ENCODE measurements at regions not wholly inside any gene's neighbourhood (a gene's known extent, or its start where the extent isn't known, plus 50 kb on each side); places are given as distances from the start of the nearest gene placed in this dataset.

DNA sequence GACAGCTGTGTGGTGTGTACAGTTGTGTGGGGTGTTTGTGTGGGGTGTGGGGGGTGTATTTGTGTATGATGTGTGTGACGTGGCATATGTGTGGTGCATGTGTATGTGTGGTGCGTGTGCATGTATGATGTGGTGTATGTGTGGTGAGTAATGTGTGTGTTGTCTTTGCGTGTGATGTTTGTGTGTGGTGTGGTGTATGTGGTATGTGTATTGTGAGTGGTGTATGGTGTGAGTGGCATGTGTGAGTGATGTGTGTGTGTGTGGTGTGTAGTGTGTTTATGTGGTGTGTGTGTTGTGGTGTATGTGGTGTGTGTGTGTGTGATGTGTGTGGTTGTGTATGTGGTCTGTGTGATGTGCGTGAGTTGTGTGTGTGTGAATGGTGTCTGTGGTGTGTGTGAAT, 191.1 kb downstream of the MELK start:
- no peak for DNase-seq (ENCODE audit: extremely low read depth in 1 of 2, low read depth in 1 of 2)

- DNase-seq (ENCODE audit: extremely low read depth in 1 of 2, low read depth in 1 of 2): no peak
These were observed 191.8 kb downstream of the MELK start for GRCh38 chr9:36764364-36765076.

GRCh38 chr9:36765077-36765390, 192.3 kb downstream of the MELK start:
- DNase-seq (ENCODE audit: extremely low read depth in 1 of 2, low read depth in 1 of 2): no peak

GRCh38 chr9:36765468-36766341, 193.0 kb downstream of the MELK start:
- peak; percentile 75 to 88 for DNase-seq (ENCODE audit: extremely low read depth in 1 of 2, low read depth in 1 of 2)

GRCh38 chr9:36768677-36769076, 196.0 kb downstream of the MELK start:
- no peak for DNase-seq (ENCODE audit: extremely low read depth in 1 of 2, low read depth in 1 of 2)

DNA sequence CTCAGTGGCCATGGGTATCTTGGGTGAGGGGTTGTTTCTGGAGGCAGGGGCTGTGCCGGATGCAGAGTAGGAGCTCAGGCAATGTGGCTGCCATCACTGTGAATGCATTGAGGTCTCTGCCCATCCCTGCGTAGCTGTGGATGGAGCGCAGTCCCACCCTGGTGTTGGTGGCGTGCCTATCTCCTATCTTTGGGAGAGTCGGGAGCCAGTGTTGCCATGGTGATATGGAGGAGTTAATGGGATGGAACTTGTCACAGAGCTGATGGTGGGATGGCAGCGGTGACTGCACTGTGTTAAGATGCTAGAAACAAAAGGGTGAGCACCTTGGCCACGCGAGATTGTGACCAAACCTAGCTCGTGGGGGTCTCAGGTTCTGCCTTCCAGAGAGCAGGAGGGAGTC, 197.3 kb downstream of the MELK start:
- DNase-seq (ENCODE audit: extremely low read depth in 1 of 2, low read depth in 1 of 2): no peak

GRCh38 chr9:36772449-36773403, 200.0 kb downstream of the MELK start:
- DNase-seq (ENCODE audit: extremely low read depth in 1 of 2, low read depth in 1 of 2): no peak

GRCh38 chr9:36778682-36779081, 206.0 kb downstream of the MELK start:
- DNase-seq (ENCODE audit: extremely low read depth in 1 of 2, low read depth in 1 of 2): no peak

GRCh38 chr9:36779582-36779981, 206.9 kb downstream of the MELK start:
- DNase-seq (ENCODE audit: extremely low read depth in 1 of 2, low read depth in 1 of 2): no peak

DNA sequence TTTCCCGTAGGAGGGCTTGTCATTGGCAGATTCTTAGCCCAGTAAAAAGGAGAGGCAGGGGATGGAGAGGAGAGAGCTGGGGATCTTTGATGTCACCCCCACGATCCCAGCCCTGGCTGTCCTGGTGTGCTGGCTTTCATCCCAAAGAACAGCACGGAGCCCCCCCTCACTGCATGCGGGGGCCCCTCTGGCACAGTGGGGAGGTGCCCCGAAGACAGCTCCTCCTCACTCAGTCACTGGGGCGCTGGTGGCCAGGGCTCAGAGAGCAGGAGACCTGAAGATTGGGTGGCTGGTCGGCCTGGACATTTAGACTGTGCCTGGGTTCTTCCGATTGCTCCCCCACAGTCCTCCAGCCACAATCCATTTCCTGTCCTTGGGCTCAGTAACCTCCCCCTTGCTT, 207.5 kb downstream of the MELK start:
- DNase-seq (ENCODE audit: extremely low read depth in 1 of 2, low read depth in 1 of 2): no peak

DNA sequence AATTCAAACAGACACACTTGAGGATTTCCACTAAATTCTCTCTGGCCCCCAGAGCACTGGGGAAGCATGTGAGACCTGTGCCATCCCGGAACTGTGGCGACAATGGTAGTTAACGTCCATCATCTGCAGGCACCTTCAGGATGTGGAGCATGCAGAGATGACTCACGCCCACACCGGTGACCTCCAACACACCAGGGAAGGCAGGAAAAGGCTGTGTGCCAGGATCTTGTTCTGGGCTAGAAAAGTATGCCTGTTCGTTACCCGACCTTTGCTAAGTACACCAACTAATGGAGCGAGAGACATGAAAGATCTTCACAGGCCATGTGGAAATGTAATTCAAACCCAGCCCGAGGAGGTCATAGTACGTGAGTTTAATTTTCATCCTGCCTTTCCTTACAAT, 208.8 kb downstream of the MELK start:
- no peak for DNase-seq (ENCODE audit: extremely low read depth in 1 of 2, low read depth in 1 of 2)

Measured in stimulated activated CD8-positive, alpha-beta memory T cell treated with anti-CD3 and anti-CD28 coated beads, Interleukin-7, amount 100 ng/mL, for 48 hours (primary cell).